Large intestine (tissue), 3 donors: ENCODE measurements at regions not wholly inside any gene's neighbourhood (a gene's known extent, or its start where the extent isn't known, plus 50 kb on each side); places are given as distances from the start of the nearest gene placed in this dataset.

ENCODE experiments used
- DNase-seq, 2 donors: peaks; one replicate each; pipeline versions ENCODE4 v3.0.0 to v3.0.0-alpha.2; 2013
- H3K27ac ChIP-seq: one replicate; pipeline ENCODE4 v1.5.1; 2013; ENCODE audit warnings: low read length
- H3K27me3 ChIP-seq: 2 replicates; pipeline ENCODE4 v1.6.1; 2013; ENCODE audit warnings: low read length; ENCODE audit not compliant: control insufficient read depth, insufficient read depth
- H3K36me3 ChIP-seq: 2 replicates; pipeline ENCODE4 v1.6.1; 2013; ENCODE audit warnings: low read length; ENCODE audit not compliant: control insufficient read depth, insufficient read depth
- H3K4me1 ChIP-seq: one replicate; pipeline ENCODE4 v1.6.1; 2013; ENCODE audit warnings: low read length; ENCODE audit not compliant: control insufficient read depth, insufficient read depth
- H3K4me3 ChIP-seq: one replicate; pipeline ENCODE4 v1.5.1; 2013; ENCODE audit warnings: low read length
- H3K9me3 ChIP-seq: one replicate; pipeline ENCODE4 v1.6.1; 2013; ENCODE audit warnings: mild to moderate bottlenecking, low read depth, low read length, moderate library complexity; ENCODE audit not compliant: control insufficient read depth
- WGBS: methylation state at CpG from one replicate; pipeline ENCODE4 v1.1.5; 2013; ENCODE audit warnings: low lambda C conversion rate; ENCODE audit not compliant: insufficient coverage; 5-methylcytosine and 5-hydroxymethylcytosine counted together

GRCh38 chr12:39095636-39096330 lies 190.4 kb upstream of the CPNE8 start:
- DNase-seq = peak in 1 of 2 donors; percentile 12
- WGBS = no CpG with 5 or more reads among the region's 2 CpGs
- Histone ChIP-seq H3K27ac (no peak overlapping the region), H3K36me3 (no peaks in the 10 kb centered on the region), H3K9me3 (no peaks in the 10 kb centered on the region), H3K4me1 (no peaks in the 10 kb centered on the region), H3K4me3 (no peak overlapping the region), H3K27me3 (no peaks in the 10 kb centered on the region)

DNA sequence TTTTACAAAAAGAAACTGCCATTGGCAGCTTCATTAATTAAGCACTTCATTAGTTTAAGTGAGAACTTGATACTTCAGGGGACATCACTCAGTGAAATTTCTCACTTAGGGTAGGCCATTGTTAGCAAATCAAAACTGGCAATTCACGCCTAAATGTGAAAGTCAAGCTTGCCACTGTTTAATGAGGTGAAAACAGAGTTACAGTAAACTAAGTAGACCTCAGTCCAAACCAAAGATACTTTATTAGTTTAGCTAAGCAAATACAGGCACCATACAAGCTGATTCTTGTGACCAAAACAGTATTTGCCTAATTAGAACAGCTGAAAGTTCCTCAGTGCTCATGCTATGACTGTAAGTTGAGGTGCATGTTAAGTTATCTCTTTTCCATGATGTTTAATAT lies 176.5 kb upstream of the CPNE8 start:
- Histone ChIP-seq H3K36me3 (no peaks in the 10 kb centered on the region), H3K4me3 (no peak overlapping the region), H3K4me1 (no peaks in the 10 kb centered on the region), H3K27me3 (no peaks in the 10 kb centered on the region), H3K9me3 (no peaks in the 10 kb centered on the region), H3K27ac (no peak overlapping the region)
- WGBS = no CpG with 5 or more reads among the region's 1 CpG
- no peak for DNase-seq

DNA sequence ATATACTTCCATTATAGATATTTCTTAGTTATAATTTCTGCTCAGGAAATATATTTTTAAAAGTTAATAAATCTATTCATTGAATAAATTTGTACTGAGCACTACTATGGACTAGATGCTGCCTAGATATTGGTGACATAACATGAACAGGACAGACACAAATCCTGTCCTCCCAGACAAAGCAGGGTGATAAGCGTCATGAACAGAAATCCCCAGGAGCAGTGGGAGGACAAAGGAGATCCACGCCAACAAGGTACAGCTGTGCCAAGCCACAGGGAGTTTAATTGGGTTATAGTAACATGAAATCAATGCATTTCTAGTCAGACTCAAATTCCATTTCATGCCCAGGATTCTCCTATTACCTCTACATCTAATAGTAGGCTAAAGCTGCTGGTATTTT lies 171.8 kb upstream of the CPNE8 start:
- DNase-seq = no peak
- Histone ChIP-seq H3K27me3 (no peaks in the 10 kb centered on the region), H3K36me3 (no peaks in the 10 kb centered on the region), H3K9me3 (no peaks in the 10 kb centered on the region), H3K4me3 (no peak overlapping the region), H3K27ac (no peak overlapping the region), H3K4me1 (no peaks in the 10 kb centered on the region)
- no CpG with 5 or more reads among the region's 2 CpGs for WGBS

DNA sequence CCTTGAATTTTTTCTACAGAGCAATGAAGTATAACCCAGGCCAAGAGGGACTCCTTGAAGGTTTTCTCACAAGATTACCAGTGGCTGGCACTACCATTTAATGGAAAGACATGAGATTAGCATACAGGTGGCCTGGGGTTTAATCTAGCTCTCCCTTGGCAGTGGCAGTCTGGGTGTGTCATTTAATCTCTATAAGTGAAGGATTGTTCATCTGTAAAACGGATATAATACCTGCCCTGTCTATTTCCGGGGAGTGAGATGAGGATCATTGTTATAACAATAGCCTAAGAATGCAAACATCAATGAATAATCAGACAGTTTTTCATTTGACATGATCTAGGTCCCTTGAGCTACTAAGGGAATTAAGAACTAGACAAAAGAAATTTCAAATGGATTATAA lies 168.7 kb upstream of the CPNE8 start:
- H3K4me1 ChIP-seq = no peaks in the 10 kb centered on the region
- WGBS = no CpG with 5 or more reads among the region's 2 CpGs
- H3K27ac ChIP-seq = no peak overlapping the region
- H3K27me3 ChIP-seq = no peaks in the 10 kb centered on the region
- H3K4me3 ChIP-seq = no peak overlapping the region
- no peaks in the 10 kb centered on the region for H3K9me3 ChIP-seq
- H3K36me3 ChIP-seq = no peaks in the 10 kb centered on the region
- no peak for DNase-seq

DNA sequence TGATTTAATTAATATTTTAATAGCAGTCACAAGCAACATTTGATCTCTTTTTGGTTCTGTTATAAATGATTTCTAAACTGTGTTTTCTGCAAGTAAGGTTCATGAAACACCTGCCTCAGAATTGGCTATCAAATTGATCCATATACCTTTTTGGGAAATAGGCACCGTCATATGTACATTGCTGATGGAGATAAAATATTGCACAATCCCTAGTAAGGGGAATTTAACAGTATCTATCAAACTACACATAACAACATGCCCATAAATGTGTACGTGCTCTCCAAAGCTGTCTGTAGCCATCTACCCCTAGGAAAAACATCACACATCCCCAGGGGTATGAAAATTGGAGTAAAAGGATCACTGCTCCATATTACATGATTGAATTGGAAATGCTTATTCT lies 167.3 kb upstream of the CPNE8 start:
- WGBS = no CpG with 5 or more reads among the region's 2 CpGs
- Histone ChIP-seq H3K4me1 (no peaks in the 10 kb centered on the region), H3K27me3 (no peaks in the 10 kb centered on the region), H3K36me3 (no peaks in the 10 kb centered on the region), H3K9me3 (no peaks in the 10 kb centered on the region), H3K27ac (no peak overlapping the region), H3K4me3 (no peak overlapping the region)
- no peak for DNase-seq

GRCh38 chr12:39071611-39072010 lies 166.2 kb upstream of the CPNE8 start:
- H3K27ac ChIP-seq = no peak overlapping the region
- no peaks in the 10 kb centered on the region for H3K27me3 ChIP-seq
- WGBS = 100% methylated on average over 1 of the region's 4 CpGs
- no peak overlapping the region for H3K4me3 ChIP-seq
- no peaks in the 10 kb centered on the region for H3K4me1 ChIP-seq
- no peaks in the 10 kb centered on the region for H3K36me3 ChIP-seq
- DNase-seq = no peak
- no peaks in the 10 kb centered on the region for H3K9me3 ChIP-seq

GRCh38 chr12:39070775-39071174 lies 165.4 kb upstream of the CPNE8 start:
- Histone ChIP-seq H3K4me3 (no peak overlapping the region), H3K9me3 (no peaks in the 10 kb centered on the region)
- WGBS = 20% methylated on average over 1 of the region's 2 CpGs

GRCh38 chr12:39065455-39065854 lies 160.1 kb upstream of the CPNE8 start:
- DNase-seq = no peak
- 85% methylated on average over 2 of the region's 2 CpGs for WGBS
- Histone ChIP-seq H3K27me3 (no peaks in the 10 kb centered on the region), H3K4me1 (no peaks in the 10 kb centered on the region), H3K36me3 (no peaks in the 10 kb centered on the region), H3K27ac (no peak overlapping the region), H3K9me3 (no peaks in the 10 kb centered on the region), H3K4me3 (no peak overlapping the region)

More at GRCh38 chr12:39070775-39071174, 165.4 kb upstream of the CPNE8 start:
- Histone ChIP-seq H3K36me3 (no peaks in the 10 kb centered on the region), H3K4me1 (no peaks in the 10 kb centered on the region), H3K27me3 (no peaks in the 10 kb centered on the region), H3K27ac (no peak overlapping the region)
- no peak for DNase-seq

DNA sequence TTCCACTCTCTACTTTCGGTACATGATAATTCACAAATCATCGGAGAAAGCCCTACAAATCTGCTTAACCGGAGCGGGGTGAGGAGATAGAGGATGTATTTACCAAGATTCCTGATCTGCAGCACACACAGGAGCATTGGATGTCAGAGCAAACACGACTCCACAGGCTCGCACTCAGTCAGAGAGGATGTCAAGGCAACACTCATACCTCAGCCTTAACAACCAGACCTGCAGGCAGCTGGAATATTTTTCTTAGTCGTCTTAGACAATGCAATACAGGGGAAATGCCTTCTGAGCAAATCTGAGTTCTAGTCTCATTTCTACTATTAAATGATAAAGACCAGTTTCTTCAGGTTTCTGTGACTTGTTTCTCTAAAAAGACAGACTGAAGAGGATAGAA lies 159.3 kb upstream of the CPNE8 start:
- no peaks in the 10 kb centered on the region for H3K36me3 ChIP-seq
- 20% methylated on average over 1 of the region's 7 CpGs for WGBS
- H3K4me1 ChIP-seq = no peaks in the 10 kb centered on the region
- no peak overlapping the region for H3K27ac ChIP-seq
- no peak for DNase-seq
- H3K27me3 ChIP-seq = no peaks in the 10 kb centered on the region
- H3K9me3 ChIP-seq = no peaks in the 10 kb centered on the region
- no peak overlapping the region for H3K4me3 ChIP-seq

- Histone ChIP-seq H3K27me3 (no peaks in the 10 kb centered on the region), H3K4me3 (no peak overlapping the region), H3K36me3 (no peaks in the 10 kb centered on the region), H3K4me1 (no peaks in the 10 kb centered on the region), H3K9me3 (no peaks in the 10 kb centered on the region), H3K27ac (no peak overlapping the region)
- DNase-seq = no peak
- WGBS = 100% methylated on average over 1 of the region's 3 CpGs
Observed at GRCh38 chr12:39062266-39062996, 157.0 kb upstream of the CPNE8 start.

DNA sequence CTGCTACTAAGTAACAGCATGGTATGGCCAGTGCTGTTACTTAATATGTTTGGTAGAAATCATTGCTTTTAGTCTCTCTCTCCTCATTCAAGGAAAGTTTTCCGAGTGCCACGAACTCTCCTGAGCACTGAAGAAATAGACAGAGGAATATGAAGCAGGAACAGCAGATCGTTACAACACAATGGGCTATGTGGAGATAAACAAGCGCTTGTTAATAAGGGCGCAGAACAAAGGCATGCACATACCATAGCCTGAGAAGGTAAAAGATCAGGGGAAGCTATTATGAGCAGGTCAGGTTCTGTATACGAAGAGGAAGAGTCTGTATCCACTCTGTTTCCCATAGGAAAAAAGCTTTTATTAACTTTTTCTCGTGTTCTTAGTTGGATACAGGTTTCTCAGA lies 156.2 kb upstream of the CPNE8 start:
- H3K4me3 ChIP-seq = no peak overlapping the region
- 82% methylated on average over 4 of the region's 7 CpGs for WGBS

More for the DNA sequence above, 156.2 kb upstream of the CPNE8 start:
- no peak for DNase-seq
- Histone ChIP-seq H3K36me3 (no peaks in the 10 kb centered on the region), H3K9me3 (no peaks in the 10 kb centered on the region), H3K27ac (no peak overlapping the region), H3K4me1 (no peaks in the 10 kb centered on the region), H3K27me3 (no peaks in the 10 kb centered on the region)
